AG20443 (cell line): ENCODE measurements at regions not wholly inside any gene's neighbourhood (a gene's known extent, or its start where the extent isn't known, plus 50 kb on each side); places are given as distances from the start of the nearest gene placed in this dataset.

Experiments used
- DNase-seq: peaks from one replicate; pipeline ENCODE4 v3.0.0; 2012; ENCODE audit warnings: low spot score, mixed read lengths

- no peak for DNase-seq
These were observed 183.4 kb upstream of the NR3C1 start for GRCh38 chr5:143586781-143587362.

- no peak for DNase-seq
These were observed 182.5 kb upstream of the NR3C1 start for GRCh38 chr5:143585970-143586369.

- DNase-seq, result no peak
These were observed 179.9 kb upstream of the NR3C1 start for GRCh38 chr5:143583409-143583808.

GRCh38 chr5:143582869-143583268 is 179.4 kb upstream of the NR3C1 start:
- DNase-seq, result no peak

- DNase-seq, result no peak
These were observed 178.7 kb upstream of the NR3C1 start for GRCh38 chr5:143582176-143582575.

GRCh38 chr5:143581649-143582048 is 178.2 kb upstream of the NR3C1 start:
- DNase-seq, result no peak

- DNase-seq, result no peak
These were observed 177.7 kb upstream of the NR3C1 start for GRCh38 chr5:143581147-143581546.

GRCh38 chr5:143576711-143577484 is 173.4 kb upstream of the NR3C1 start:
- DNase-seq, result peak; percentile 21

GRCh38 chr5:143575286-143575685 is 171.8 kb upstream of the NR3C1 start:
- no peak for DNase-seq

GRCh38 chr5:143574236-143574635 is 170.8 kb upstream of the NR3C1 start:
- no peak for DNase-seq

GRCh38 chr5:143573568-143574170 is 170.2 kb upstream of the NR3C1 start:
- DNase-seq, result no peak

- DNase-seq, result no peak
These were observed 169.2 kb upstream of the NR3C1 start for GRCh38 chr5:143572671-143573070.

GRCh38 chr5:143571642-143572624 is 168.4 kb upstream of the NR3C1 start:
- DNase-seq, result no peak

- no peak for DNase-seq
These were observed 167.5 kb upstream of the NR3C1 start for GRCh38 chr5:143570989-143571388.

- no peak for DNase-seq
These were observed 166.5 kb upstream of the NR3C1 start for GRCh38 chr5:143569722-143570567.

- DNase-seq, result peak; percentile 23
These were observed 165.8 kb upstream of the NR3C1 start for GRCh38 chr5:143569213-143569701.

GRCh38 chr5:143567583-143568504 is 164.4 kb upstream of the NR3C1 start:
- no peak for DNase-seq

- DNase-seq, result no peak
These were observed 162.7 kb upstream of the NR3C1 start for GRCh38 chr5:143566139-143566538.

- no peak for DNase-seq
These were observed 160.9 kb upstream of the NR3C1 start for GRCh38 chr5:143564417-143564816.

GRCh38 chr5:143562935-143563334 is 159.4 kb upstream of the NR3C1 start:
- peak; percentile 33 for DNase-seq
